Chondrocyte (in vitro differentiated cells): ENCODE measurements at regions not wholly inside any gene's neighbourhood (a gene's known extent, or its start where the extent isn't known, plus 50 kb on each side); places are given as distances from the start of the nearest gene placed in this dataset.
"Not testable (repeated sequence)": the region's sequence is repeated elsewhere in the genome, so short reads cannot be mapped to it uniquely, and the experiment has no call there.

Experiments used
- DNase-seq: peaks from one replicate; pipeline ENCODE4 v3.0.0; 2021; ENCODE audit warnings: mixed read lengths, low spot score
- H3K27ac Mint-ChIP-seq: one replicate; pipeline ENCODE4 v1.8.0; 2021; ENCODE audit warnings: mild to moderate bottlenecking, moderate library complexity, mixed read lengths; ENCODE audit not compliant: unreplicated experiment
- H3K27me3 Mint-ChIP-seq: 2 replicates; pipeline ENCODE4 v1.8.0; 2021; ENCODE audit warnings: low read depth, mixed read lengths
- H3K36me3 Mint-ChIP-seq: 2 replicates; pipeline ENCODE4 v1.8.0; 2021; ENCODE audit warnings: low read depth, mixed read lengths
- H3K4me1 Mint-ChIP-seq: 2 replicates; pipeline ENCODE4 v1.8.0; 2021; ENCODE audit warnings: low read depth, mild to moderate bottlenecking, mixed read lengths
- H3K4me3 Mint-ChIP-seq: one replicate; pipeline ENCODE4 v1.8.0; 2021; ENCODE audit warnings: mild to moderate bottlenecking, moderate library complexity, mixed read lengths; ENCODE audit not compliant: unreplicated experiment
- H3K9me3 Mint-ChIP-seq: 2 replicates; pipeline ENCODE4 v1.8.0; 2021; ENCODE audit warnings: low read depth, mixed read lengths
- CTCF ChIP-seq: fragments of 200-600 bp; sonication (generic); IDR thresholded peaks from 2 replicates; pipeline ENCODE4 v1.5.0; 2021; ENCODE audit warnings: antibody characterized with exemption, mild to moderate bottlenecking, moderate library complexity

GRCh38 chr15:70513819-70514218, 249.5 kb downstream of the UACA start:
- DNase-seq, result peak; percentile 24
- peaks cover 8% of the 10 kb centered on the region for H3K36me3 Mint-ChIP-seq
- no peak overlapping the region for H3K27ac Mint-ChIP-seq
- H3K4me1 Mint-ChIP-seq, result peaks cover 24% of the 10 kb centered on the region
- peaks cover 21% of the 10 kb centered on the region for H3K9me3 Mint-ChIP-seq
- H3K27me3 Mint-ChIP-seq, result no peaks in the 10 kb centered on the region
- no peak for TF ChIP-seq CTCF
- H3K4me3 Mint-ChIP-seq, result no peak overlapping the region

GRCh38 chr15:70512772-70513362, 250.5 kb downstream of the UACA start:
- peak; percentile 71 for TF ChIP-seq CTCF
- H3K27me3 Mint-ChIP-seq, result no peaks in the 10 kb centered on the region
- H3K4me1 Mint-ChIP-seq, result peaks cover 33% of the 10 kb centered on the region
- H3K4me3 Mint-ChIP-seq, result no peak overlapping the region
- H3K36me3 Mint-ChIP-seq, result peaks cover 8% of the 10 kb centered on the region
- H3K27ac Mint-ChIP-seq, result no peak overlapping the region
- peak; percentile 44 for DNase-seq
- H3K9me3 Mint-ChIP-seq, result peaks cover 23% of the 10 kb centered on the region

GRCh38 chr15:70511972-70512587, 251.3 kb downstream of the UACA start:
- not testable (repeated sequence) for H3K36me3 Mint-ChIP-seq, DNase-seq, H3K27me3 Mint-ChIP-seq, H3K4me3 Mint-ChIP-seq, H3K27ac Mint-ChIP-seq
- Mint-ChIP-seq H3K4me1 (peaks cover 40% of the 10 kb centered on the region), H3K9me3 (peaks cover 23% of the 10 kb centered on the region)

GRCh38 chr15:70510433-70510832, 252.9 kb downstream of the UACA start:
- peaks cover 23% of the 10 kb centered on the region for H3K9me3 Mint-ChIP-seq
- no peak overlapping the region for H3K27ac Mint-ChIP-seq
- H3K4me1 Mint-ChIP-seq, result peaks cover 56% of the 10 kb centered on the region
- DNase-seq, result no peak
- peaks cover 8% of the 10 kb centered on the region for H3K36me3 Mint-ChIP-seq
- no peak overlapping the region for H3K4me3 Mint-ChIP-seq
- H3K27me3 Mint-ChIP-seq, result no peaks in the 10 kb centered on the region
- TF ChIP-seq CTCF, result no peak

GRCh38 chr15:70509731-70510143, 253.6 kb downstream of the UACA start:
- no peaks in the 10 kb centered on the region for H3K27me3 Mint-ChIP-seq
- H3K4me3 Mint-ChIP-seq, result no peak overlapping the region
- no peak for TF ChIP-seq CTCF
- H3K36me3 Mint-ChIP-seq, result peaks cover 8% of the 10 kb centered on the region
- peaks cover 62% of the 10 kb centered on the region for H3K4me1 Mint-ChIP-seq
- peak; percentile 72 for DNase-seq
- peaks cover 23% of the 10 kb centered on the region for H3K9me3 Mint-ChIP-seq
- no peak overlapping the region for H3K27ac Mint-ChIP-seq

GRCh38 chr15:70509282-70509662, 254.1 kb downstream of the UACA start:
- peaks cover 23% of the 10 kb centered on the region for H3K9me3 Mint-ChIP-seq
- H3K4me1 Mint-ChIP-seq, result peaks cover 66% of the 10 kb centered on the region
- no peak for DNase-seq
- no peak overlapping the region for H3K4me3 Mint-ChIP-seq
- no peak for TF ChIP-seq CTCF
- H3K27me3 Mint-ChIP-seq, result no peaks in the 10 kb centered on the region
- H3K27ac Mint-ChIP-seq, result peak overlapping the region; percentile 88
- H3K36me3 Mint-ChIP-seq, result peaks cover 8% of the 10 kb centered on the region
